Fibroblast of gingiva (primary cell): ENCODE measurements at regions not wholly inside any gene's neighbourhood (a gene's known extent, or its start where the extent isn't known, plus 50 kb on each side); places are given as distances from the start of the nearest gene placed in this dataset.

Source experiments
- DNase-seq: peaks from one replicate; pipeline ENCODE4 v3.0.0-alpha.2; 2011; ENCODE audit warnings: low read depth

DNA sequence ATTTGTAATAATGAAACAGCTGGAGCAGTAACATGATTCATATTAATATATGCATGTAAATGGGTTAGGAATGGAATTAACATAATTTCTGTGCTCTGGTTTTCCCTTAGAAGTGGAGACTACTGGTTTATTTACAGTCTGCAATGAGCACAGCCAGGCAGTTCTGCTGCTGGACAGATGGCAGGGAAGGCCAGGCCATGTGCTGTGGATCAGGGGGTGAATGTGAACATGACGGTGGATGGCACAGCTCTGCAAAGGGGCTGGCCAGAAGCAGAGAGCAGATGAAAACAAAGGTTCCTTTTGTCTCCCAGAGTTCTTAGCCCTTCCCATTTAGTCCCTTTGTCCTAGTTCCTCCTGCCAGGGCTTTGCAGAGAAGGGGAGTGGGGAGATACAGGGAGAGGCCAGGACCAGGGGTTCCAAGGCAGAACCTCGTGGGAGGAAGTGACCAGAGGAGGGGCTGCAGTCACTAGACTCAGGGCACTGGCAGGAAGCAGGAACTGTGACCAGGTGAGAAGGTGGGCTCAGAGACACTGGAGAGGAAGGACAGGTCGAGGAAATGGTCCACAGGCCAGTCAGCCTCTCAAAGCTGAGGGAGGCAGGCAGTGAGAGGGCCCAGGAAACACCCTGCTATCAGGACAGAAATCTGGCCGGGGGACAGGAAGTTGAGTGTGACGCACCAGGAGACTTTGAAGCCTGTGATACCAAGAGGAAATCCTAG is 112.9 kb upstream of the ATP8B1 start:
- peak; percentile 61 for DNase-seq

GRCh38 chr18:57915248-57915647 is 112.1 kb upstream of the ATP8B1 start:
- DNase-seq: peak; percentile 86

DNA sequence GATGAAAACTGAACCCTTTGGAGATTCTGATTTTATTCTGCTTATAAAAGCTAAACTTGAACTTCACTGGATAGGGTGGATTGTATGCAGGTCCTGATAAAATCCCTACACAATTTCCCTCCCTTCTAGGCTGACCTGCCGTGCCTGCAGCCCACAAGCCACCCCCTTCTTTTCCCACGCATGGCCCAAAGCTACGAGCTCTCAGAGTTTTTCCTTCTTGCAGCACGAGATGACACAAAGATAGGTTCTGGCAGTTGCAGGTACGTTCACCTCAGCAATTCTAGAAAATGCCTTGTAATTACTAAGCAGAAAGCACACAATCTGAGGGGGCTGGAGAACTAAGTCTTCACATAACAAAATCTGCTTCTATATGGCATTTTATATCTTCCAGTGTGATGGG is 110.6 kb upstream of the ATP8B1 start:
- no peak for DNase-seq

DNA sequence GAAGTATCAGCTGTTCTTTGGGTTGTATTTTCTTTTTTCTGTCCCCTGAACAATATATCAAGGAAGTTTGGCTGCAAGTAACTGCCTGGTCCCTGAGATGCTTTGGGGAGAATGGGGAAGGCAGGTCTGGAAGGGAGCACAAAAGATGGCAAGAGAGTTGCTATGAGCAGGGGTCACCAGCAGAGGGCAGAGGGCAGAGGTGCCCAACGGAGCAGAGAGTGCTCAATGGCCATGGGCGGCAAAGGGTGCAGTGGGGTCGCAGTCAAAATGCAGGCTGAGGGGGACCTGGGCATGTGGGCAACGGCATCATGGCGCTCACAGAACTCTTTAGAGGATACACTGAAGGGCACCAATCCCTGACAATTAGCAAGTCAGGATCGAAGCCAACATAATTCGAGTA is 107.7 kb upstream of the ATP8B1 start:
- DNase-seq: no peak

DNA sequence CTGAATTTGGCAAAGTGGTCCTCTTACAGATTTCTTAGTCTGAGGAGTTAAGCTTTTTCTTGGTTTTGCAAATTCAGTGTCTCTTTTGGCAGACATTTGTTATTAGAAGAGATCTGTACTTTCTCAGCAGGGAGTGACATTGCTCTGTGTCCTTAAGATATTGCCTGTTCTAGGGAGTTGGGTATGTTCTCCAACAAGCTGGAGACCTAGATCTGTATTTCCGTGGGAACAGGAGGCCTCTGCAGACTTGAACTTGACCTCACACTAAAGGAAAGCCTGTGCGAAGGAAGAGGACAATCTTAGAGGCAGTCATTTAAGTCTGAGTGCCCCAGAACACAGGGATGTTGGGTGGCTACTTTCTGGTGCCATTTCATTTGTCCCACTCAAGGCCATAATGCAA is 107.0 kb upstream of the ATP8B1 start:
- DNase-seq: no peak

DNA sequence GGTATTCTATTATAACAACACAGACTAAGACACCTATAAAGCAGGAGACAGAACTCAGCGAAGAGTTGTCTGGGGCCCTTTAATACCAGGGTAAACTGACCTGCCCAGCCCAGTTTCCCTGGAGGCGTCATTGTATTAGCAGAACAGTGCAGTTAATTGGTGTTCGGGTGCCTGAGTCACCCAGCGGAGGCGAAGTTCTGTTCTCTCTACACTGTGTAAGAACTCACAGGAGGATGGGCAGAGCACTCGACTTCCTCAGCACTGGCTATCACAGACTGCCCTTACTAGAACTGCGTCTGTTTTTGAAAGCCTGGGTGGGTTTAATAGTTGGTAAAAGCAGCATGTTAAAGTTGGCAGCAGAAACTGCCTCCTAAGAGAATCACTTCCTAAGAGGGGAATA is 106.5 kb upstream of the ATP8B1 start:
- DNase-seq: no peak

GRCh38 chr18:57908092-57908491 is 105.0 kb upstream of the ATP8B1 start:
- DNase-seq: no peak

- no peak for DNase-seq
These were observed 104.4 kb upstream of the ATP8B1 start for GRCh38 chr18:57907550-57907949.

GRCh38 chr18:57906852-57907251 is 103.7 kb upstream of the ATP8B1 start:
- no peak for DNase-seq

- DNase-seq: no peak
These were observed 101.4 kb upstream of the ATP8B1 start for GRCh38 chr18:57904535-57904934.

DNA sequence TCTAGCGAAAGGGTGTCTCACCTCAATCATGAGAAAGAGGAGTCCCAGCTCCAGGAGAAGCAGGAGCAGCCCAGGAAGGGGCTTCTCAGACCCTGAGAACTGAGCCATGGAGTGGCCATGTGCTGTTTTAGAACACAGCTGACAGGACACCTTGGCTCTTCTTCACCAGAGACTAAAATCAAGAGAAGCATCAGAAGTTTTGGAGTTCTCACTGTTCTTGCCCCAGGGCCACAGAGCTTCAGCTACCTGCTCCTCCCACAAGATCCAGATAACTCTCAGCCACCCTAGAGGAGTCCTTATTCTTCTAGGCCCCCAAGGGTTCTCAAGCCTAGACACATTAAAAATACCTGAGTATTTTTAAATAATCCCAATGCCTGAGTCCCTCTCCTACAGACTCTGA is 99.6 kb upstream of the ATP8B1 start:
- no peak for DNase-seq

- no peak for DNase-seq
These were observed 98.9 kb upstream of the ATP8B1 start for GRCh38 chr18:57901825-57902589.

DNA sequence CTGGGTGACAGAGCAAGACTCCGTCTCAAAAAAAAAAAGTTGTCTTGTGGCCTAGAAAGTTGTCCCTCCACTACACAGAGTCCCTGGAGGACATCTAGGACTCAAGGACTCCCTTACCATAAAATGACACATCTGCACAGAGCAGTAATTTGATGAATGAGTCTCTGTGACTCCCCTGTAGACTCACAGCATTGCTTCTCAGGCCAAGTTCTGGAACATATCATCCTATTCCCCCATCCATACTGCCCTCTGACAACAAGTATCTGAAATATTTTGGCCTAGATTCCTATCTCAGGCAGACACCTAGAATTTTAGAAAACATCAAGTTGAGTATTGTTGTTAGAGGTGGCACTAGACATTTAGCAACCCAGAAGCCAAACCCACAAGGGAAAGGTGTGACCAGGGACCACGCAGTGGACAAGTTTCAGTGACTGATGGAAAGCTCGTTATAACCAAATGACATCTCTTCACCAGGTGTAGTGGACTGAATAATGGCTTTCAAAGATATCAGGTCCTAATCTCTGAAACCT is 97.9 kb upstream of the ATP8B1 start:
- no peak for DNase-seq

GRCh38 chr18:57898506-57899124 is 95.5 kb upstream of the ATP8B1 start:
- peak; percentile 84 for DNase-seq

DNA sequence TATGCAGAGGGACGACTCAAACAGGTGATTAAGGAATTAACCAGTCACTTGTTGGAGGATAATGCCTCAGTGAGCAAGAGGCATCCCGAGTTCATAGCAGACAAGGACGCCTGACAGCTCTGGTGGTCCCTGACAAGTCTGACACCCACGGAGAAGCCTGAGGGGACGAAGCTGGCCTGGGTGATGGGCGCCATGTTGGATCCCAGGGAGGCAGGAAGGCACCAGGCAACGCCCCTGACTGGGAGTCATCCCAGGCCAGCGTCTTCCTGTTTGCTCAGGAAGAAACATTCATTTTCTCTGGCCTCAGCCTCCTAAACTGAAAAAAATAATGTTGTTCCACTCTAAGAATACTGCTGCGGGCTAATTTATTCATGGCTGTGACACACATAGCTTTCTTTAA is 92.1 kb upstream of the ATP8B1 start:
- DNase-seq: no peak

DNA sequence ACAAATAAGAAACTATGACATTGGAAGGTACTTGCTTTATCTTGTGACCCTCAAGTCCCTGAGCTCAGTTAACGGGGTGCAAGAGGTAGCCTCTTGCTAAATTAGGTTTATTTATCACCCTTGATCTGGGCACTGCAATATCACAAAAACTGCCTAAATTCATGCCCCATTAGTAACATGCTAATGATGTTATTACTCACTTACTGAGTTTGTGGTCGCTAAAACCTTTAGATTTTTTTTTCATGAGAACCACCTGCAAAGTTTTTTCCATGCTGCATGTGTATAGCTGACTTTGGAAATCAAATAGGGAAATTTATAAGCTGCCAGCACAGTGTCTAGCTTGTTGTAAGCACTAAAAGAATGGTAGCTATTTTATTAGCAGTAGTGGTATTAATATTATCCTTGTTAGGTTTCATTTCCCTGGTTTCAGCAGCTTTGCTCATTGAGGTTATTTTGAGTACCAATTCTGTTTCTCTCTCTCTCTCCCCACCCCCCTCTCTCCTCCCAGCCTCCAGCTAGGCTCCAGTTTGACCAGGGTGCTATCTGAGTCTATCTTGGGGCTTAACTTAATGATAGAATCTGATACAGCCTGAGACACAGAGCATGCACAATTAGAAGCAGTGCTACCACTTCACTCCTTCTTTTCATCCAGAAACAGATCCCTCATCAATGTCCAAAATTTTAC is 88.7 kb upstream of the ATP8B1 start:
- no peak for DNase-seq

- no peak for DNase-seq
These were observed 87.2 kb upstream of the ATP8B1 start for GRCh38 chr18:57890266-57890665.

- DNase-seq: no peak
These were observed 86.7 kb upstream of the ATP8B1 start for GRCh38 chr18:57889841-57890240.

DNA sequence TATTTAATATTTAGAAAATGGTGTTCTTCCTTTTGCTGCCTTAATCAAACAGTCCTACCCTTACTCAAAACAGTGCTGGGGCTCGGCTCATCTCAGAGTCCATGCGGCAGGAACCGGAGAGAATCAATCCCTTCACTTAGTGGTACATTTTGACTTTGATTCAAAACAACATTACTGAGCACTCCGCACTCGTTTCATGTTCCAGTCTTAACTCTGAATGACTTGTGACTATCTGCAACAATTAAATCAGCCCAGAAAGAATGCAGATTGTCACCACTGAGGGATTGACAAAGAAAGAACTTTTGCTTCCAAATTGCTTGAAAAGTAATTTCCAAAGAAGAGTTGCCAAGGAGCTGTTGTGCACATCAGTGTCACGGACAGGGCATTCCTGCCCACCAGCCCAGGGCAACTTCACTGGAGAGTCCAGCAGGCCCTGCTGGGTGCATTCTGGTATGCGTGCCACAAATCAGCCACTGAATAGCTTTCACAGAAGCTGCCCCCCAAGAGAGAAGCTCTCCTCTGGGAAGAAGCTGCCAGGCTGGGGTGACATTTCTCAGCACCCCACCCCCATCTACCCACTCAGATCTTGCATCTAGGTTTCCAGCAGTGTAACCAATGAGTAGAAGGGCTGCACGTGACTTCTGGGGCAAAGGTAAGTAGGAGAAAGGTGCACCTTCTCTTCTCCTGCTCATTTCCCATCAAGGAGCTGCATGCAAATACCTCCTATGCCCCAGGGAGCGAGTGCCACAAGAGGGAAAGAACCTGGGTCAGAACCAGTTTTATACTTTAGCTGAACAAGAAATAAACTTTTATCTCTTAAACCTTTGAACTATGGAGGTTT is 84.6 kb upstream of the ATP8B1 start:
- no peak for DNase-seq

- DNase-seq: no peak
These were observed 82.8 kb upstream of the ATP8B1 start for GRCh38 chr18:57885931-57886330.

- no peak for DNase-seq
These were observed 79.3 kb upstream of the ATP8B1 start for GRCh38 chr18:57882465-57882864.
